Aorta (tissue), 5 donors: ENCODE measurements at regions not wholly inside any gene's neighbourhood (a gene's known extent, or its start where the extent isn't known, plus 50 kb on each side); places are given as distances from the start of the nearest gene placed in this dataset.
"Not testable (repeated sequence)": the region's sequence is repeated elsewhere in the genome, so short reads cannot be mapped to it uniquely, and the experiment has no call there.

Source experiments
- ATAC-seq: fragments of 200-7000 bp; cut with Tn5 transposase; one replicate; pipeline ENCODE4 v1.9.1; 2022; ENCODE audit warnings: moderate library complexity; ENCODE audit not compliant: low FRiP score
- DNase-seq, 2 donors: peaks; one replicate each; pipeline ENCODE4 v3.0.0-alpha.2; 2020
- H3K27ac ChIP-seq, 2 donors: one replicate each; pipeline ENCODE4 v1.5.1; 2013; ENCODE audit warnings: low read length in 2 of 2, mild to moderate bottlenecking in 2 of 2, moderate library complexity in 2 of 2, control low read depth in 1 of 2, inconsistent platforms in 1 of 2, low read depth in 1 of 2
- H3K27me3 ChIP-seq, 2 donors: one replicate each; pipeline ENCODE4 v1.6.1; 2013; ENCODE audit warnings: control low read depth in 1 of 2, low read length in 1 of 2, mild to moderate bottlenecking in 1 of 2, moderate library complexity in 1 of 2; ENCODE audit not compliant: insufficient read depth in 2 of 2, control insufficient read depth in 1 of 2
- H3K36me3 ChIP-seq, 2 donors: one replicate each; pipeline ENCODE4 v1.6.1; 2013; ENCODE audit warnings: control low read depth in 1 of 2, low read length in 1 of 2, mild to moderate bottlenecking in 1 of 2; ENCODE audit not compliant: insufficient read depth in 2 of 2, control insufficient read depth in 1 of 2
- H3K4me1 ChIP-seq, 2 donors: one replicate each; pipeline ENCODE4 v1.6.1; 2013; ENCODE audit warnings: low read length in 2 of 2, control low read depth in 1 of 2, mild to moderate bottlenecking in 1 of 2, moderate library complexity in 1 of 2; ENCODE audit not compliant: insufficient read depth in 2 of 2, control insufficient read depth in 1 of 2
- H3K4me3 ChIP-seq, 2 donors: one replicate each; pipeline ENCODE4 v1.5.1; 2013; ENCODE audit warnings: low read length in 2 of 2, control low read depth in 1 of 2, mild to moderate bottlenecking in 1 of 2
- H3K9me3 ChIP-seq: one replicate; pipeline ENCODE4 v1.6.1; 2013; ENCODE audit warnings: mild to moderate bottlenecking, low read length; ENCODE audit not compliant: control insufficient read depth
- WGBS, 2 donors: extraction: QIAGEN DNeasy Blood & Tissue Kit; methylation state at CpG; one replicate each; pipeline ENCODE4 v1.1.7; 2013; 5-methylcytosine and 5-hydroxymethylcytosine counted together
- intact Hi-C, 2 donors: fragments of 100-400 bp; cut with DNase I; formaldehyde crosslinking; loops; one replicate each; pipeline versions ENCODE4 v1.14.2 to v1.15.0; 2022
- donor health status: healthy with polysubstance abuse.
- donor health status: Bipolar disorder and iron deficiency.
- donor health status: DM: no; HTN: no; CAD: no.
- donor health status: DM: no; HTN: no; CAD: no.
- donor health status: DM: yes; HTN: yes; CAD: no.

DNA sequence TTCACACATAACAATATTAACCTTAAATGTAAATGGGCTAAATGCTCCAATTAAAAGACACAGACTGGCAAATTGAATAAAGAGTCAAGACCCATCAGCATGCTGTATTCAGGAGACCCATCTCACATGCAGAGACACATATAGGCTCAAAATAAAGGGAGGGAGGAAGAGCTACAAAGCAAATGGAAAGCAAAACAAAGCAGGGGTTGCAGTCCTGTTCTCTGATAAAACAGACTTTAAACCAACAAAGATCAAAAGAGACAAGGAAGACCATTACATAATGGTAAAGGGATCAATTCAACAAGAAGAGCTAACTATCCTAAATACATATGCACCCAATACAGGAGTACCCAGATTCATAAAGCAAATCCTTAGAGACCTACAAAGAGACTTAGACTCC is 78.8 kb upstream of the RREB1 start:
- intact Hi-C loops, H3K4me1 ChIP-seq, H3K9me3 ChIP-seq, H3K27ac ChIP-seq, H3K4me3 ChIP-seq, H3K27me3 ChIP-seq, ATAC-seq, DNase-seq, H3K36me3 ChIP-seq: not testable (repeated sequence)

DNA sequence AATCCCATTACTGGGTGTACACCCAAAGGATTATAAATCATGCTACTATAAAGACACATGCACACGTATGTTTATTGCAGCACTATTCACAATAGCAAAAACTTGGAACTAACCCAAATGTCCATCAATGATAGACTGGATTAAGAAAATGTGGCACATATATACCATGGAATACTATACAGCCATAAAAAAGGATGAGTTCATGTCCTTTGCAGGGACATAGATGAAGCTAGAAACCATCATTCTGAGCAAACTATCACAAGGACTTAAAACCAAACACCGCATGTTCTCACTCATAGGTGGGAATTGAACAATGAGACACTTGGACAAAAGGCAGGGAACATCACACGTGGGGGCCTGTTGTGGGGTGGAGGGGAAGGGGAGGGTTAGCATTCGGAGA is 76.8 kb upstream of the RREB1 start:
- intact Hi-C loops, H3K4me3 ChIP-seq, H3K9me3 ChIP-seq, H3K36me3 ChIP-seq, H3K27ac ChIP-seq, ATAC-seq, H3K27me3 ChIP-seq, H3K4me1 ChIP-seq, DNase-seq: not testable (repeated sequence)
- WGBS, 2 donors, result 77 to 83% methylated on average over 4 of the region's 4 CpGs

DNA sequence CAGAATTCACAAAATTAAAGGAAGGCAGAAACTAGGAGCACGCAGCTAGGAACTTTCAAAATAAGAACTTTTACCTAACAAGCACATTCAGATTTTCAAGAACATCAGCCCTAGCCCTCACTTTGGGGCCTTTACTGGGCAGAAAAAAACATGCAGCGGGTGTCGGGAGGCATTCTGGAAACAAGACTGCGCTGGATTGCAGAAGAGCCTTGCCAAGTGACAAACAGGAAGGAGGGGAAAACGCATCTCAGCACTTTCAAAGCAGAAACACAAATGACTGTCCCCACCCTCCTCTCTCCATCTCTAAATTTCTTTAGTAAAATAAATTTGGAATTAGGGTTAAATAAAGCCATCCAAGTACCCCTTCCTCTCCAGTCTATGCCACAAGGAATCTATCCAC is 74.6 kb upstream of the RREB1 start:
- Histone ChIP-seq H3K27me3 (no peaks in the 10 kb centered on the region), H3K4me1 (no peaks in the 10 kb centered on the region), H3K4me3 (no peak overlapping the region), H3K27ac (no peak overlapping the region), H3K36me3 (no peaks in the 10 kb centered on the region), H3K9me3 (peaks cover 2% of the 10 kb centered on the region)
- ATAC-seq (no peak), DNase-seq (peak in 1 of 2 donors; percentile 62)
- WGBS, 2 donors, result 62 to 71% methylated on average over 5 of the region's 5 CpGs
- intact Hi-C loops, result no loop called here

DNA sequence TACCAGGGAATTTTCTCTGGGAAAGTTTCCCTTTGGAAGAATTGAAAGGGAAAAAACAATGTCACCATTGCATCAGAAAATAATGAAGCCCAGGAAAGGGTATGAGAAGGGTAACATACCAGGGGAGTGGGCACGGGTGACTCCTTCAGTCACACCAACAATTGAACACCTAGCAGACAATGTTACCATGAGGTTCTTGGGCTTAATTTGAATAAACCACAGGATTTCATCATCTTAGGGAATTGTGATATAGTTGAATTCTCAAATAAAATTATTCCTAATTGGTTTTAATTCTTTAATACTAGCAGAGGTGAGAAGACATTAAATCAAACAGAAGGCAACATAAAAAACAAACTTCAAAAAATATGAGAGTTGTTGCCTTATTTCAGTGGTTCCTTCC is 73.7 kb upstream of the RREB1 start:
- no peaks in the 10 kb centered on the region for H3K4me1 ChIP-seq
- H3K4me3 ChIP-seq, result no peak overlapping the region
- ATAC-seq, result no peak
- no peak for DNase-seq
- H3K9me3 ChIP-seq, result peaks cover 2% of the 10 kb centered on the region
- no peak overlapping the region for H3K27ac ChIP-seq
- no peaks in the 10 kb centered on the region for H3K36me3 ChIP-seq
- intact Hi-C loops, result no loop called here
- 67 to 75% methylated on average over 1 of the region's 1 CpG for WGBS, 2 donors
- H3K27me3 ChIP-seq, result peaks cover 0 to 2% of the 10 kb centered on the region in 2 donors

DNA sequence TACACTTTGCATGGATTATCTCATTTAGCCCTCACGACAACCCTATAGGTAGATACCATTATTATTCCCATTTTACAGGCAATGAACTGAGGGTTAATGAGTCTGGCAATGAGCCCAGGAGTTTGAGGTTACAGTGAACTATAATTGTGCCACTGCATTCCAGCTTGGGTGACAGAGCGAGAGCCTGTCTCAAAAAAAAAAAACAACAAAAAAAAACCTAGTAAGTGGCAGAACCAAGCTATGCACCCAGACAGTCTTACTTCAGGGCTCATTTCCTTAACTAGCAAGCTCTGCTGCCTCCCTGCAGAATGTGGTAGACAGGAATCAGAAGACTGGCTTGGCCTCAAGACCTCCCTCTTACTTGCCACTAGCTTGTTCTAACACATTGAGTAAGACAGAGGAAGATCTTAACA is 71.9 kb upstream of the RREB1 start:
- ATAC-seq, result no peak

DNA sequence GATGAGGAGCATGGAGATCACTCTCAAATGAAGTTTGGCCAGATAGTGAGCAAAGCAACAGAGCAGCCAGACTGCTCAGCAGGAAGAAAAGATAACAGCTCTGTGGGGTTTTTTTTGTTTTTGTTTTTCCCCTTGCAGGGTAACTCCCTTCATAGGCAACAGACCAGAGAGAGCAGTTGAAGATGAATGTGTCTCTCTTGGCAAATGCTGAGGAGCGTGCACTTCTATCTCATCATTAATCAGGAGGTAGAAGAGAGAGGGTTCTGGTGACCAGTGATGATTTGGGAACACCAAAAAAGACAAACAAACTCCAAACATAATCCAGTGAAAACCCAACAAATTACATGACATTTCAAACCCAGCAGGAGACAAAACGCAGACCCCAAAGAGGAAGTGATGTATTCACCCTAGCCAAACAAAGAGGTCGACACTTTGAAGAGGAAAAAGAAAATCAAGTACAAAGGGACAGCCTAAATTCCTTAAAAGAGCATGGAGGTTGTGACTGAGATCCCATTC is 66.2 kb upstream of the RREB1 start:
- DNase-seq (no peak), ATAC-seq (no peak)
- peaks cover 4% of the 10 kb centered on the region for H3K9me3 ChIP-seq
- 77 to 82% methylated on average over 3 of the region's 3 CpGs for WGBS, 2 donors
- intact Hi-C loops, result no loop called here
- H3K4me1 ChIP-seq, result no peaks in the 10 kb centered on the region
- H3K36me3 ChIP-seq, result no peaks in the 10 kb centered on the region
- H3K27ac ChIP-seq, result no peak overlapping the region
- H3K27me3 ChIP-seq, result peaks cover 0 to 2% of the 10 kb centered on the region in 2 donors
- no peak overlapping the region for H3K4me3 ChIP-seq

More for the DNA sequence above, 71.9 kb upstream of the RREB1 start:
- DNase-seq, result no peak
- H3K36me3 ChIP-seq, result no peaks in the 10 kb centered on the region
- WGBS, 2 donors, result 53 to 58% methylated on average over 2 of the region's 2 CpGs
- H3K27ac ChIP-seq, result no peak overlapping the region
- H3K9me3 ChIP-seq, result peaks cover 2% of the 10 kb centered on the region
- peaks cover 0 to 2% of the 10 kb centered on the region in 2 donors for H3K27me3 ChIP-seq
- no peaks in the 10 kb centered on the region for H3K4me1 ChIP-seq
- intact Hi-C loops, result no loop called here
- no peak overlapping the region for H3K4me3 ChIP-seq

DNA sequence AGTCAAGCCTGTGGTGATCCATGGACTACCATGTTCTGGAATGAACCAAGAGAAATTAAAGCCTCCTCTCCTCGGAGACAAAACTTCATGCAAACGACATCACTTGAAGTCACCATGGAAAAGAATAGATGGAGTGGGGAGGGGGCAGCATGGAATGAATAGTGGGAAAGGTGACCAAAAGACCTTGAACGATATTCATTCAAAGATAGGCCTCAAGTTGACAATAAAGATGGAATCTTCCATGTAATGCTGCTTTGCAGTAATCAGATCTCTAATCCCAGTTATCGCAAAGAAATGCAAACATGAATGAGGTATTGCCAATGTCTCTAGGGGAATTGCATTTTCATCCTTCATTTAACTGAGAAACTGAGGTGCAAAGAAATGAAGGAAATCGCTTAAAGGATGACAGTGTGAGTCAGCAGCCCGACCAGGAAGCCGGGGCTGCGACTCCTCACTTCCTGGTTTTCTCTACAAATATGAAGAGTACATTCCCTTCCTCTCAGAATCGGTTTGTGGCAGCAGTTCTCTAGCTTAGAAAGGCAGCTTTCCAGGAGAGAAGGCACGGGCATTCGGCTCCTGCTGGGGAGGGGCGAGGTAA is 65.6 kb upstream of the RREB1 start:
- WGBS, 2 donors, result 39 to 40% methylated on average over 12 of the region's 12 CpGs
- no peak for ATAC-seq
- peak in 1 of 2 donors; percentile 66 for DNase-seq
- peaks cover 4% of the 10 kb centered on the region for H3K9me3 ChIP-seq
- no peaks in the 10 kb centered on the region for H3K36me3 ChIP-seq
- H3K27ac ChIP-seq, result no peak overlapping the region
- H3K4me3 ChIP-seq, result no peak overlapping the region
- peaks cover 0 to 2% of the 10 kb centered on the region in 2 donors for H3K27me3 ChIP-seq
- no peaks in the 10 kb centered on the region for H3K4me1 ChIP-seq
- intact Hi-C loops, result no loop called here

DNA sequence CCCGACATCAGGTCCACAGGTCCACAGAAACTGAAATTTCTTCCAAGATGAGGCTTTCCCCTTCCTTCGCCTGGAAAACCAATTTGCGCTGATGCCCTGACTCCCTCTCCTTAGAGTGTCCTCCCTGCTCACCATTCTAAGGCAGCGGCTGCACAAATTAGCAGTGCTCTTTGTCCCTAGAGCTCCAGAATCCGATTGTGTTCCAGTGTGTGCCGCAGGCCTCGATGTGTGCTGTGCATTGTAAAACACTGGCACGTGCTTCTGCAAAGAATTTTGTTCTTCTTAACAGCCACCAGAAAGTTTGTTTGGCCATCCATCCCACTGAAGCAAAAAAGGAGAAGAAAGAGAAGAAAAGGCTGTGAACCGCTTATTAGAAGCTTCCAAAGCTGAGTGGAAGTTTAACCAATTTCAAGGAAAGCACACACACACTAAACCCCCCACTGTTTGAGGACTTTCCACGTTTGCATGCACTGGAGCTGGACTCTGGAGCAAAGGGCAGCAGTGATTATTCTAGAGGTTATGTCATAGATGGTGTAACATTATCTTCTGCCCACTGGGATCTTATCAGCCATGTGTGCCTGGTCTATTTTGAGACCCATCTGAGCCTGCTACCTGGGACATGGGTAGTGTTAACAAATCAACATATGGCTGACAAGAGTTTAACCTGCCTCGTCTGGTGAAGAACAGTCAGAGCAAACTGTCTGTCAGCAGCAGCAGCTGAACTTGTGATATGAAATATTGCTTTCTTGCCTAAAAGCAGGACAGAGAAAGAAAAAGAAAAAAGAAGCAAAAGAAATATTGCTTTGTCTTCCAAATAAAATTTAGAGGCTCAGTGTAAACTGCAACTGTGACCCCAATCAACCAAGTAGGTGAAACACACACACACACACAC is 64.9 kb upstream of the RREB1 start:
- H3K4me3 ChIP-seq, result no peak overlapping the region
- ATAC-seq (no peak), DNase-seq (no peak)
- H3K9me3 ChIP-seq, result peaks cover 1% of the 10 kb centered on the region
- intact Hi-C loops, result no loop called here
- no peak overlapping the region for H3K27ac ChIP-seq
- WGBS, 2 donors, result 66 to 71% methylated on average over 11 of the region's 11 CpGs
- no peaks in the 10 kb centered on the region for H3K36me3 ChIP-seq
- H3K27me3 ChIP-seq, result peaks cover 0 to 2% of the 10 kb centered on the region in 2 donors
- H3K4me1 ChIP-seq, result no peaks in the 10 kb centered on the region

DNA sequence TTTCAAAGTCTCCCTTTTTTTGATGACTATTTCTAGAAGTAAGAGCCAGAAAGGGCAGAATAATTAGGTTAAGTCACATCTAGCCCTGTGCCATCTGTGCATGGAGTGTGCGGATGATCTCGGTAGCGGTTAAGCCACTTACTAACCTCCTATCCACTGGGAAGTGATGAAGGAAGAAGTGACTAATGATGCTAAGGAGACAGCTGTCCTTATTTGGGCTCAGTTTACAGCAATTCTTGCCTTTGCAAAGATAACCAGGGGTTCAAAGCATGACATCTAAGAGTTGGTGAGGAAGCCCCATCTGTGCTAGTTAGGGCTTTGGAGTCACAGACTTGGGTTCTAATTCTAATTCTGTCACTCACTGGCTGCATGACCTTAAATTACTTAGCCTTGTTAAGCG is 62.4 kb upstream of the RREB1 start:
- 92% methylated on average over 4 of the region's 4 CpGs for WGBS, 2 donors
- Histone ChIP-seq H3K36me3 (no peaks in the 10 kb centered on the region), H3K9me3 (peaks cover 1% of the 10 kb centered on the region), H3K27ac (no peak overlapping the region), H3K4me1 (no peaks in the 10 kb centered on the region), H3K27me3 (no peaks in the 10 kb centered on the region), H3K4me3 (no peak overlapping the region)
- intact Hi-C loops, result no loop called here
- ATAC-seq, result no peak
- DNase-seq, result no peak
